Right forelimb (tissue), 1 donor: ENCODE measurements at regions not wholly inside any gene's neighbourhood (a gene's known extent, or its start where the extent isn't known, plus 50 kb on each side); places are given as distances from the start of the nearest gene placed in this dataset.

ENCODE experiments used
- DNase-seq: peaks from one replicate; pipeline ENCODE4 v3.0.0-alpha.2; 2018

- DNase-seq: no peak
Observed at GRCh38 chr15:69996321-69997160, 101.2 kb downstream of the TLE3 start.

DNA sequence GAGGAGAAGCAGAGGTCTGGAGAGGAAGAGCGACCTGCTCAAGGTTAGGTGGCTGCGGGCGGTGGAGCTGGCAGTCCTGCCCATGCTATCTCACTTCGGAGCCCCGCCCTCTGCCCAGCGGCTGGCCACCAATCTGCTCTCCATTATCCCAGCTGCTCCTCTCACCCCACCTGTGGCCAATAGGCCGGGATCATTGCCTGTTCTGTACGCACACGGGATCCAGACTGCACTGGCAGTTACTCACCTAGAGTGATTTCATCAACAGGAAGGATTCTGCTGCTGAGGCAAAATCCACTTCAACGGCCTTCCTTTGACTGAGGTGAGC is 100.6 kb downstream of the TLE3 start:
- no peak for DNase-seq
